ENCODE measurements at regions not wholly inside any gene's neighbourhood (a gene's known extent, or its start where the extent isn't known, plus 50 kb on each side); places are given as distances from the start of the nearest gene placed in this dataset.

DNA sequence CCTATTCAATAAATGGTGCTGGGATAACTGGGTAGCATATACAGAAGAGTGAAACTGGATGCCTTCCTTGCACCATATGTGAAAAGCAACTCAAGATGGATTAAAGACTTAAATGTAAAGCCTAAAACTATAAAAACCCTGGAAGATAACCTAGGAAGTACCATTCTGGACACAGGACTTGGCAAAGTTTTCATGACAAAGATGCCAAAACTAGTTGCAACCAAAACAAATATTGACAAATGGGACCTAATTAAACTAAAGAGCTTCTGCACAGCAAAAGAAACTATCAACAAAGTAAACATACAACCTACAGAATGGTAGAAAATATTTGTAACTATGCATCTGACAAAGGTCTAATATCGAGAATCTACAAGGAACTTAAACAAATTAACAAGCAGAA, 129.1 kb upstream of the CTBP2 start:
- TF ChIP-seq, protein P1, sequence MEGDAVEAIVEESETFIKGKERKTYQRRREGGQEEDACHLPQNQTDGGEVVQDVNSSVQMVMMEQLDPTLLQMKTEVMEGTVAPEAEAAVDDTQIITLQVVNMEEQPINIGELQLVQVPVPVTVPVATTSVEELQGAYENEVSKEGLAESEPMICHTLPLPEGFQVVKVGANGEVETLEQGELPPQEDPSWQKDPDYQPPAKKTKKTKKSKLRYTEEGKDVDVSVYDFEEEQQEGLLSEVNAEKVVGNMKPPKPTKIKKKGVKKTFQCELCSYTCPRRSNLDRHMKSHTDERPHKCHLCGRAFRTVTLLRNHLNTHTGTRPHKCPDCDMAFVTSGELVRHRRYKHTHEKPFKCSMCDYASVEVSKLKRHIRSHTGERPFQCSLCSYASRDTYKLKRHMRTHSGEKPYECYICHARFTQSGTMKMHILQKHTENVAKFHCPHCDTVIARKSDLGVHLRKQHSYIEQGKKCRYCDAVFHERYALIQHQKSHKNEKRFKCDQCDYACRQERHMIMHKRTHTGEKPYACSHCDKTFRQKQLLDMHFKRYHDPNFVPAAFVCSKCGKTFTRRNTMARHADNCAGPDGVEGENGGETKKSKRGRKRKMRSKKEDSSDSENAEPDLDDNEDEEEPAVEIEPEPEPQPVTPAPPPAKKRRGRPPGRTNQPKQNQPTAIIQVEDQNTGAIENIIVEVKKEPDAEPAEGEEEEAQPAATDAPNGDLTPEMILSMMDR (IDR thresholded peaks at IDR 0.05): no peak
- no peak for TF ChIP-seq EZH2 (IDR thresholded peaks at IDR 0.05; ENCODE audit: borderline replicate concordance, insufficient read depth, low read depth, low read length, poor library complexity, severe bottlenecking)

Data from B cell (primary cell).